ENCODE measurements at regions not wholly inside any gene's neighbourhood (a gene's known extent, or its start where the extent isn't known, plus 50 kb on each side); places are given as distances from the start of the nearest gene placed in this dataset.
"Not testable (repeated sequence)": the region's sequence is repeated elsewhere in the genome, so short reads cannot be mapped to it uniquely, and the experiment has no call there.

- FAIRE-seq = no peak
- no peak for TF ChIP-seq CTCF (IDR thresholded peaks at IDR 0.05; ENCODE audit: insufficient read depth, missing control alignments)
- DNase-seq (ENCODE audit: insufficient read length, low spot score) = no peak
These were observed 108.1 kb downstream of the ERMARD start for GRCh38 chr6:169859401-169859977.

GRCh38 chr6:169858935-169859351 is 107.5 kb downstream of the ERMARD start:
- FAIRE-seq = no peak
- DNase-seq (ENCODE audit: insufficient read length, low spot score) = no peak

GRCh38 chr6:169858293-169858934 is 107.0 kb downstream of the ERMARD start:
- TF ChIP-seq CTCF (IDR thresholded peaks at IDR 0.05; ENCODE audit: insufficient read depth, missing control alignments) = no peak
- DNase-seq (ENCODE audit: insufficient read length, low spot score) (no peak), FAIRE-seq (no peak)

More at GRCh38 chr6:169858935-169859351, 107.5 kb downstream of the ERMARD start:
- no peak for TF ChIP-seq CTCF (IDR thresholded peaks at IDR 0.05; ENCODE audit: insufficient read depth, missing control alignments)

- no peak for DNase-seq (ENCODE audit: insufficient read length, low spot score)
- no peak for TF ChIP-seq CTCF (IDR thresholded peaks at IDR 0.05; ENCODE audit: insufficient read depth, missing control alignments)
- no peak for FAIRE-seq
These were observed 106.2 kb downstream of the ERMARD start for GRCh38 chr6:169857343-169858292.

- not testable (repeated sequence) for FAIRE-seq; DNase-seq (ENCODE audit: insufficient read length, low spot score)
These were observed 105.3 kb downstream of the ERMARD start for GRCh38 chr6:169856442-169857342.

GRCh38 chr6:169854813-169855212 is 103.4 kb downstream of the ERMARD start:
- DNase-seq (ENCODE audit: insufficient read length, low spot score) = no peak
- no peak for TF ChIP-seq CTCF (IDR thresholded peaks at IDR 0.05; ENCODE audit: insufficient read depth, missing control alignments)
- FAIRE-seq = no peak
